ENCODE measurements at regions not wholly inside any gene's neighbourhood (a gene's known extent, or its start where the extent isn't known, plus 50 kb on each side); places are given as distances from the start of the nearest gene placed in this dataset.

DNA sequence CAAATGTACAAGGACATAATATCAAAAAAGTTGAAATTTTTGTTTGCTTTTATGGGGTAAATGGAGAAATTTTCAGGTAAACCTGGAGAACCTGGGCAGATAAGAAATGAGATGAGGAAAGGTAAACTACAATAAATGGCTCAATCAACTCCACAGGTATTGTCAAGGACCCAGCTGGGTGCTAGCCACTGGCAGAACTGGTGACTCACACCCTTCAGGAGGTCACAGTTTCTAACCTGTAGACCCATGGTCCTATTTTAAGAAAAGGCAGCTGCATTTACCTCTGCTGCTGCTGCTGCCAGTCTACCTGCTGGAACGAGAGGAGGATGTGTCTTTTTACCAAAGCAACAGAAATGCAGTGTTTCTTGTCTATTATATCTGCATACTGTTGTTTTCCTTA, 226.6 kb downstream of the ALG10B start:
- Histone ChIP-seq H3K9me3 (ENCODE audit: control insufficient read depth in 2 of 3, low read length in 3 of 3) (peaks cover 0 to 2% (median 0%) of the 10 kb centered on the region in 3 experiments), H3K36me3 (ENCODE audit: control insufficient read depth in 2 of 3, insufficient read depth in 3 of 3, low read length in 3 of 3) (no peaks in the 10 kb centered on the region), H3K4me3 (ENCODE audit: low read length) (no peak overlapping the region), H3K27me3 (ENCODE audit: control insufficient read depth in 2 of 2, insufficient read depth in 2 of 2, low read length in 2 of 2) (no peaks in the 10 kb centered on the region), H3K4me1 (ENCODE audit: control insufficient read depth in 2 of 2, insufficient read depth in 2 of 2, low read length in 2 of 2) (no peaks in the 10 kb centered on the region), H3K27ac (ENCODE audit: low read depth, low read length) (no peak overlapping the region)
- H3K27me3 Mint-ChIP-seq, result no peaks in the 10 kb centered on the region
- peaks cover 0 to 2% (median 0%) of the 10 kb centered on the region in 7 donors for H3K4me1 Mint-ChIP-seq
- H3K9me3 Mint-ChIP-seq, result peaks cover 2 to 28% (median 14%) of the 10 kb centered on the region in 11 donors
- H3K36me3 Mint-ChIP-seq, result peaks cover 0 to 4% (median 0%) of the 10 kb centered on the region in 5 donors
- no peak for DNase-seq
- ChIA-PET CTCF (no interaction called here), POLR2A (no interaction called here)
- no peak overlapping the region for H3K4me3 Mint-ChIP-seq
- no peak overlapping the region for H3K27ac Mint-ChIP-seq
- no peak for ATAC-seq
- intact Hi-C loops (cut with micrococcal nuclease), result no loop called here

DNA sequence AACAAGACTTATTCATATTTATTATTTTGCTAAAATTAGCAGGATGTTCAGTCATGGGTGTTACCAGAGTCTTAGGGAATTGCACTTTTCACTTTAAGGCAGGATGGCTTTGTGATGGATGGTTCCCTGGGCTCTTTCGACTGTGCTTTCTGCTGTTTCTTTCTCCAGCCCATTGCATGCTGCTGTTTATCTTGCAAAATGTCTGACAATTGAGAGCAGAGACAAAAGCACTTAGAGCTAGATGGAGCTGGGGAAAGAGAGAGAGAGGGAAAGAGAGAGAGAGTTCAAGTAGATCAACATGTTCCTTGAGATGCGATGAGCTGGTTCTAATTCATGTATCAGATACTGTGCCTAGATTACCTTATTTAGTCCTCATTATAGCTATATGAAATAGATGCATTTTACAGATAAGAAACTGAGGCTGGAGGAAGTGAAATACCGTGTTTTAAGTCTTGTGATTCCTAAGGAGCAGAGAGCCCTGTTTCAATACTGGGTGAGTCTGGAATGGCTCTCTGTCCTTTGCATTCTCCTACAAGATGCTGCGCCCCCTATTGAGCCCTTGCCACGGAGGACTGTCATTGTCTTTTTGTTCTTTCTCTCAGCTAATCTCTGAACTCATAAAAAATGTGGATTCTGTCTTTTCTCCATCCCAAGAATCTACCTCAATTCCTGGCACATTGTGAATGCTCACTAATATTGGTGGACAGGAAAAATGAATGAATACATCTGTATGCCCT, 227.9 kb downstream of the ALG10B start:
- CTCF ChIA-PET, result no interaction called here
- DNase-seq (no peak), ATAC-seq (no peak)
- no peak overlapping the region for H3K4me3 ChIP-seq (ENCODE audit: low read length)
- H3K9me3 ChIP-seq (ENCODE audit: control insufficient read depth in 2 of 3, low read length in 3 of 3), result peaks cover 0 to 2% (median 0%) of the 10 kb centered on the region in 3 experiments
- H3K27me3 ChIP-seq (ENCODE audit: control insufficient read depth in 2 of 2, insufficient read depth in 2 of 2, low read length in 2 of 2), result no peaks in the 10 kb centered on the region
- Mint-ChIP-seq H3K27me3 (no peaks in the 10 kb centered on the region), H3K4me1 (no peaks in the 10 kb centered on the region), H3K27ac (no peak overlapping the region), H3K36me3 (peaks cover 0 to 4% (median 0%) of the 10 kb centered on the region in 5 donors), H3K9me3 (peaks cover 4 to 26% (median 14%) of the 10 kb centered on the region in 11 donors), H3K4me3 (no peak overlapping the region)
- no peaks in the 10 kb centered on the region for H3K36me3 ChIP-seq (ENCODE audit: control insufficient read depth in 2 of 3, insufficient read depth in 3 of 3, low read length in 3 of 3)
- no peaks in the 10 kb centered on the region for H3K4me1 ChIP-seq (ENCODE audit: control insufficient read depth in 2 of 2, insufficient read depth in 2 of 2, low read length in 2 of 2)
- intact Hi-C loops (cut with micrococcal nuclease), result no loop called here
- POLR2A ChIA-PET, result no interaction called here
- no peak overlapping the region for H3K27ac ChIP-seq (ENCODE audit: low read depth, low read length)

DNA sequence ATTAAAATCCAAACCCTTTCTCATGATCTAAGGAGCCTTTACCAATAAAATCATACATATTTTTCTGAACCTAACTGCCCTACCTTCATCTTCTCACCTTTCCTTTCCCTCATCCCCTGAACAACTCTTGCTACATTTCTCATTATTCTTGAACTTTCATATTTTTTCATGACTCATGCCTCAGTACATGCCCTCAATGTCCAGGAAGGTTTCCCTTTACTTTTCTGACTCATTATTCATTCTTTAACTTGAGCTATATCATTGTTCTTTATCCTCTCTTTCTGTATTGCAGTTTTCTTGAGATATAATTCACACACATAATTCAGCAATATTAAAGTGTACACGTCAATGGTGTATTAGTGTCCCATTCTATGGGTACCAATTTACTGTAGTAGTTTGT, 231.0 kb downstream of the ALG10B start:
- Histone ChIP-seq H3K4me1 (ENCODE audit: control insufficient read depth in 2 of 2, insufficient read depth in 2 of 2, low read length in 2 of 2) (no peaks in the 10 kb centered on the region), H3K36me3 (ENCODE audit: control insufficient read depth in 2 of 3, insufficient read depth in 3 of 3, low read length in 3 of 3) (no peaks in the 10 kb centered on the region), H3K27me3 (ENCODE audit: control insufficient read depth in 2 of 2, insufficient read depth in 2 of 2, low read length in 2 of 2) (no peaks in the 10 kb centered on the region), H3K27ac (ENCODE audit: low read depth, low read length) (no peak overlapping the region), H3K9me3 (ENCODE audit: control insufficient read depth in 2 of 3, low read length in 3 of 3) (peaks cover 0 to 2% (median 0%) of the 10 kb centered on the region in 3 experiments), H3K4me3 (ENCODE audit: low read length) (no peak overlapping the region)
- no peaks in the 10 kb centered on the region for H3K4me1 Mint-ChIP-seq
- intact Hi-C loops (cut with micrococcal nuclease), result no loop called here
- H3K27ac Mint-ChIP-seq, result no peak overlapping the region
- H3K4me3 Mint-ChIP-seq, result no peak overlapping the region
- ATAC-seq (no peak), DNase-seq (no peak)
- H3K36me3 Mint-ChIP-seq, result peaks cover 0 to 4% (median 0%) of the 10 kb centered on the region in 5 donors
- H3K27me3 Mint-ChIP-seq, result peaks cover 0 to 3% (median 0%) of the 10 kb centered on the region in 5 donors
- H3K9me3 Mint-ChIP-seq, result peaks cover 5 to 31% (median 16%) of the 10 kb centered on the region in 11 donors
- ChIA-PET CTCF (no interaction called here), POLR2A (no interaction called here)

DNA sequence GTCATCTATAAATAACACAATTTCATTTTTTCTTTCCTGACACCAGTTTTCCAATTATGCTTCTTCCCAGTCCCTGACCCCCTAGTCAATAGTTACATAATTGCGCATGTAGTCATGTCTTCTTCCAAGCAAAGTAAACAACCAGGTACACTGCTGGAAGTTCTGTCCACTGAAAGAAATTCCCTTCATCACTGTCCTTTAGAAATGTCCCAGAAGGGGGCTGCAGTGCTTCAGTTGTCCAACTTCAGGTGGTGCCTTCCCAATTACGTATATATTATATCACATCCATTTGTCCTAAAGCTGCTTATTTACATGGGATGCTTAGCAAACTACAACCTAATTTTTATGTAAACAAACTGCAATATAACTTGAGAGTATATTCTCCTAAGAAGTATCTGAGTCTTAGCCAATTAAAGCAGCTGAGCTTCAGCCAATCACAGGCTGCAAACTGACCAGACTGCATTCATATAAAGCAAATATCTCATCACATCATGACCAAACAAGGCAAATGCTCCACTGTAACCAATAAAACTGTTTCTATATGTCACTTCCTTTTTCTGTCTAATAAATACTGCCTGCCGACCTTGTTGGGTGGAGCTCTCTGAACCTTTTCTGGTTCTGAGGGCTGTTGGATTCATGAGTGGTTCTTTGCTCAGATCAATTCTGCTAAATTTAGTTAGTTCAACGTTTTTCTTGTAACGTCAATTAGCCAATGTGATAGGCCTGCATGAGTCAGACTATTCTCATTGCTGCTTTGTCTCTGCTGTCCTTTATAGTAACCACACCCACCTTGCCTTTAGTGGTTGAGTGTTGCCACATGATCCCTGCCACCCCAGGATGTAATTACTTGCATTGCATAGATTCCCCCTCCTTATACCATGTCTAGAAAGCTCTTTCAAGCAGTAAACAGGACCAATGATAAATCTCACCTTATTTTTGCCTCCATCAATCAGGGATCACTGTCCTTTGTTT, 239.3 kb downstream of the ALG10B start:
- CTCF ChIA-PET, result no interaction called here
- no peak overlapping the region for H3K27ac Mint-ChIP-seq
- DNase-seq, result no peak

GRCh38 chr12:38556647-38557046, 240.1 kb downstream of the ALG10B start:
- CTCF ChIA-PET, result no interaction called here
- H3K27ac ChIP-seq (ENCODE audit: low read depth, low read length), result no peak overlapping the region
- H3K27me3 Mint-ChIP-seq, result no peaks in the 10 kb centered on the region

More for the DNA sequence above, 239.3 kb downstream of the ALG10B start:
- intact Hi-C loops (cut with micrococcal nuclease), result no loop called here
- POLR2A ChIA-PET, result no interaction called here
- no peak overlapping the region for H3K4me3 ChIP-seq (ENCODE audit: low read length)
- Mint-ChIP-seq H3K27me3 (no peaks in the 10 kb centered on the region), H3K36me3 (no peaks in the 10 kb centered on the region), H3K4me3 (no peak overlapping the region), H3K4me1 (no peaks in the 10 kb centered on the region), H3K9me3 (peaks cover 3 to 19% (median 7%) of the 10 kb centered on the region in 11 donors)
- no peaks in the 10 kb centered on the region for H3K27me3 ChIP-seq (ENCODE audit: control insufficient read depth in 2 of 2, insufficient read depth in 2 of 2, low read length in 2 of 2)
- no peaks in the 10 kb centered on the region for H3K4me1 ChIP-seq (ENCODE audit: control insufficient read depth in 2 of 2, insufficient read depth in 2 of 2, low read length in 2 of 2)
- H3K36me3 ChIP-seq (ENCODE audit: control insufficient read depth in 2 of 3, insufficient read depth in 3 of 3, low read length in 3 of 3), result no peaks in the 10 kb centered on the region
- H3K9me3 ChIP-seq (ENCODE audit: control insufficient read depth in 2 of 3, low read length in 3 of 3), result no peaks in the 10 kb centered on the region
- no peak overlapping the region for H3K27ac ChIP-seq (ENCODE audit: low read depth, low read length)
- ATAC-seq, result peak; percentile 41

GRCh38 chr12:38585086-38585485, 268.5 kb downstream of the ALG10B start:
- Mint-ChIP-seq H3K4me3 (no peak overlapping the region), H3K27me3 (no peaks in the 10 kb centered on the region), H3K27ac (no peak overlapping the region), H3K9me3 (peaks cover 0 to 19% (median 4%) of the 10 kb centered on the region in 11 donors), H3K36me3 (no peaks in the 10 kb centered on the region), H3K4me1 (no peaks in the 10 kb centered on the region)
- ATAC-seq (no peak), DNase-seq (no peak)
- H3K9me3 ChIP-seq (ENCODE audit: control insufficient read depth in 2 of 3, low read length in 3 of 3), result no peaks in the 10 kb centered on the region
- CTCF ChIA-PET, result no interaction called here
- POLR2A ChIA-PET, result no interaction called here
- H3K36me3 ChIP-seq (ENCODE audit: control insufficient read depth in 2 of 3, insufficient read depth in 3 of 3, low read length in 3 of 3), result no peaks in the 10 kb centered on the region
- H3K4me3 ChIP-seq (ENCODE audit: low read length), result no peak overlapping the region
- intact Hi-C loops (cut with micrococcal nuclease), result no loop called here
- no peaks in the 10 kb centered on the region for H3K4me1 ChIP-seq (ENCODE audit: control insufficient read depth in 2 of 2, insufficient read depth in 2 of 2, low read length in 2 of 2)
- no peaks in the 10 kb centered on the region for H3K27me3 ChIP-seq (ENCODE audit: control insufficient read depth in 2 of 2, insufficient read depth in 2 of 2, low read length in 2 of 2)
- H3K27ac ChIP-seq (ENCODE audit: low read depth, low read length), result no peak overlapping the region

More at GRCh38 chr12:38556647-38557046, 240.1 kb downstream of the ALG10B start:
- intact Hi-C loops (cut with micrococcal nuclease), result no loop called here
- no peaks in the 10 kb centered on the region for H3K27me3 ChIP-seq (ENCODE audit: control insufficient read depth in 2 of 2, insufficient read depth in 2 of 2, low read length in 2 of 2)
- Mint-ChIP-seq H3K36me3 (no peaks in the 10 kb centered on the region), H3K4me3 (no peak overlapping the region), H3K27ac (no peak overlapping the region), H3K4me1 (no peaks in the 10 kb centered on the region), H3K9me3 (peaks cover 3 to 22% (median 6%) of the 10 kb centered on the region in 11 donors)
- POLR2A ChIA-PET, result no interaction called here
- ATAC-seq (no peak), DNase-seq (no peak)
- H3K4me3 ChIP-seq (ENCODE audit: low read length), result no peak overlapping the region
- H3K36me3 ChIP-seq (ENCODE audit: control insufficient read depth in 2 of 3, insufficient read depth in 3 of 3, low read length in 3 of 3), result no peaks in the 10 kb centered on the region
- no peaks in the 10 kb centered on the region for H3K9me3 ChIP-seq (ENCODE audit: control insufficient read depth in 2 of 3, low read length in 3 of 3)
- H3K4me1 ChIP-seq (ENCODE audit: control insufficient read depth in 2 of 2, insufficient read depth in 2 of 2, low read length in 2 of 2), result no peaks in the 10 kb centered on the region
